ENCODE measurements at regions not wholly inside any gene's neighbourhood (a gene's known extent, or its start where the extent isn't known, plus 50 kb on each side); places are given as distances from the start of the nearest gene placed in this dataset.

- H3K4me3 ChIP-seq (ENCODE audit: low read depth, low read length), result no peak overlapping the region
- TF ChIP-seq CTCF (IDR thresholded peaks at IDR 0.05; ENCODE audit: insufficient read depth, low read length), result no peak
- no peak for DNase-seq (ENCODE audit: low read depth)
Measured at GRCh38 chr6:15773806-15774410, 111.1 kb upstream of the DTNBP1 start.

GRCh38 chr6:15770347-15771143 lies 107.7 kb upstream of the DTNBP1 start:
- no peak for DNase-seq (ENCODE audit: low read depth)
- TF ChIP-seq CTCF (IDR thresholded peaks at IDR 0.05; ENCODE audit: insufficient read depth, low read length), result no peak
- H3K4me3 ChIP-seq (ENCODE audit: low read depth, low read length), result no peak overlapping the region

- no peak overlapping the region for H3K4me3 ChIP-seq (ENCODE audit: low read depth, low read length)
- no peak for TF ChIP-seq CTCF (IDR thresholded peaks at IDR 0.05; ENCODE audit: insufficient read depth, low read length)
- no peak for DNase-seq (ENCODE audit: low read depth)
Measured at GRCh38 chr6:15769511-15770018, 106.7 kb upstream of the DTNBP1 start.

GRCh38 chr6:15768999-15769398 lies 106.2 kb upstream of the DTNBP1 start:
- no peak for DNase-seq (ENCODE audit: low read depth)
- TF ChIP-seq CTCF (IDR thresholded peaks at IDR 0.05; ENCODE audit: insufficient read depth, low read length), result no peak
- no peak overlapping the region for H3K4me3 ChIP-seq (ENCODE audit: low read depth, low read length)

GRCh38 chr6:15763837-15764236 lies 101.0 kb upstream of the DTNBP1 start:
- no peak overlapping the region for H3K4me3 ChIP-seq (ENCODE audit: low read depth, low read length)
- TF ChIP-seq CTCF (IDR thresholded peaks at IDR 0.05; ENCODE audit: insufficient read depth, low read length), result no peak
- no peak for DNase-seq (ENCODE audit: low read depth)

GRCh38 chr6:15763364-15763763 lies 100.5 kb upstream of the DTNBP1 start:
- no peak for TF ChIP-seq CTCF (IDR thresholded peaks at IDR 0.05; ENCODE audit: insufficient read depth, low read length)
- DNase-seq (ENCODE audit: low read depth), result no peak
- H3K4me3 ChIP-seq (ENCODE audit: low read depth, low read length), result no peak overlapping the region

Measured in fibroblast of the aortic adventitia (primary cell).